GM18868 (cell line): ENCODE measurements at regions not wholly inside any gene's neighbourhood (a gene's known extent, or its start where the extent isn't known, plus 50 kb on each side); places are given as distances from the start of the nearest gene placed in this dataset.
"Not testable (repeated sequence)": the region's sequence is repeated elsewhere in the genome, so short reads cannot be mapped to it uniquely, and the experiment has no call there.

Experiments
- ATAC-seq: cut with Tn5 transposase; IDR thresholded peaks from one replicate; pipeline ENCODE4 v1.9.1; 2021; ENCODE audit warnings: mild to moderate bottlenecking, moderate library complexity; ENCODE audit not compliant: unreplicated experiment

GRCh38 chr2:56606086-56606485 is 422.3 kb downstream of the CCDC85A start:
- not testable (repeated sequence) for ATAC-seq

GRCh38 chr2:56613254-56613653 is 429.5 kb downstream of the CCDC85A start:
- ATAC-seq, result peak; percentile 81

DNA sequence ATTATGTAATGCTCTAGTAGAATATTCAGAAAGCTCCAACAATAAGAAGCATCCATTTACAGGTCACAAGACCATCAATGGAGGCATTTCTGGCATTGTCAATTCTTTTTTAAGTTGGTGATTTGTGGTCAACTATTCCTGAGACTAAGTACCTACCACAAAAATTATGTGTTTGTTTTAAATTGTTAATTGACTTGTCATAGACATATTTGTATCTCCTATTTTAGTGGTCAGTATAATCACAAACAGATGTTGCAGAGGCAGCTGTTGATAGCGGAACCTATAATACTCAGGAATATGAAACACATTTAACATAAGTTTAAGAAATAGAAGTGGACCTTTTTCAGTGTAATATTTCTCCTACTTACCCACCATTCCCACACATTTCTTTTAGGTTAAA is 430.1 kb downstream of the CCDC85A start:
- no peak for ATAC-seq

DNA sequence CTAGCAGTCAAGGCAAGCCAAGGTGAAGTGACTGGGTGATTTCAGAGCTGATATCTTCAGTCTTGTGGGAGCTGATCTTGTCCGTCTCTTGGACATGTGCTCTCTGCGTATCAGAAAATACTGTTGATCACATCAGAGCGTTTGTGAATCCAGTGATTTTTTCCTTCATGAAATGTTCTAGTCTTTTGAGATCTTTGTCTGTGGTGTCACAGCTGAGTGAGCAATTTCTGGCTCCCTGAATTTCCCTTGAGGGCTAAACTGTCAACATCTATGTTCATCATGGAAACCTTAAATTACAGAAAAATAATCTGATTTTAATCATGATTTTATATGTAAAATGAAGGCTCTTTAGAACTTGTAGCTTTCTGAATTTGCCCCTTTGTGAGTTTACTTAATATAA is 432.0 kb downstream of the CCDC85A start:
- no peak for ATAC-seq

GRCh38 chr2:56624181-56624580 is 440.4 kb downstream of the CCDC85A start:
- no peak for ATAC-seq

DNA sequence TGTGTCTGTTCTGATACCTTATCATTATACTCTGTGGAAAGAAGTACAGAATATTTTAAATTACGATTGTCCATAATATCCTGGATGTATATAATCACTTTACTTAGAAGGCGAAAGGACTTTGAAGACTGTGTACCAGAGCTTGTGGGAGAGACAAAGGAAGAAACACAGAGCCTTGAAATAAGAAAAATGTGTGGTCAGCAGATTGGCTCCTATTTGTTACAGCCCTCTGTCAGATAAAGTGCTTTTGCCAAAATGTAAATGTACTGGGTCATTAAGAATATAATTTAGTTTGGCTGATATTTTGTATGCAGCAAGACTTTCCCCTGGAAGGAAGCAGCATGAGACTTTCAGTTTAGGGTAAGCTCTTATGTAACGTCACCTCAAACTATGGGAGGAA is 443.1 kb downstream of the CCDC85A start:
- no peak for ATAC-seq

GRCh38 chr2:56630286-56630685 is 446.5 kb downstream of the CCDC85A start:
- ATAC-seq, result no peak

DNA sequence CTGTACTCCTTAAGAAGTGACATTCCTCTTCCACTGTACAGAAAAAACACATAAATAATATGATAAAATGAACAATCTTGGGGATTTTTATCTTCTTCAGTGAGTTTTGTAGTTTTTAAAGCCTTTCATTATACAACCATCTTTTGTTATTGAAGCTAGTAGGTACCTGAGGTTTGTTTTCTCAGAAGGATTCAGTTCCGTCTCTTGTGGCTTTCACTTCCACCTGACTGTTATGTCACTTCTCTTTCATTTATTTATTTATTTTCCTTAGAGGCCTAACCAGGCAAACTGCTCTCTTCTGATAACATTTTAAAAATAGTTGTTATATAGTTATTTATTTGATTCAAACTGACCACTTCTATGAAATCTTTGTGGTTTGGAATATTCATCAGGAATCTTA is 464.2 kb downstream of the CCDC85A start:
- no peak for ATAC-seq

GRCh38 chr2:56648802-56649201 is 465.0 kb downstream of the CCDC85A start:
- ATAC-seq, result no peak

- ATAC-seq, result no peak
Measured at GRCh38 chr2:56654936-56655335, 471.1 kb downstream of the CCDC85A start.

DNA sequence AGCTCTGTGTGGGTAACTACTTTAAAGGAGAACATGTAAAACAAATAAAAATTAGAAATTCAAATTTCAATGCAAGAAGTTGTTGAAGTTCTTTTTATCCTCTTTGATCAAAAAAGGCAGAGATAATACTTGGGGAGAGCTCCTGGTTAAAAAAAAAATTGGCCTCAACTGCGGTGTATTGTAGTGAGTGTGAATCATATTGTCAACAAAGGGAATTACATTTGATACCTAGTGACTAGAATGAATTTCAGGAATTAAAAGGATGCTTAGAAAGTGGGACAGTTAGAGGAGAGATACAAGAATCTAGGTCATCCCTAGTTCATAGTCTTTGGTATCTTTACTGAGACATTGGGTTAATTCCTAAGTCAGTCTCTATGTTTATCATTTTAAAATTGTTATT is 473.0 kb downstream of the CCDC85A start:
- no peak for ATAC-seq

DNA sequence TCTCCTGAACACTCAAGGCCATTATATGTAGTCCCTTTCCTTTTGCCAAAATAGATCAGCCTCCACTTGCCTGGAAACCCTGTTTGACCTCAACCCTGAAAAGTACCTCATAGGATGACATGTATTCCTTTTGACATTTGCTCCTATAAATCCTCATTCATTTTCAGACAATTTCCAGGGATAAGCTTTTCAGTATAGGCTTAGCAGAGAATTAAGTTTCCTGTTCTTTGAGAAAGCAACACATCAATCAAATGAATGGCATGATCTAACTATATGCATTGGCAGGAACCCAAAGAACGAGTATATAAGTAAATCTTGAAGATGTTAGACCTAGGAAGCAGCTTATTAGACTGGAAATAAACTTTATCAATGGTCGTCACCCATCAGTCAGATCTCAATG is 483.0 kb downstream of the CCDC85A start:
- ATAC-seq, result no peak

GRCh38 chr2:56671973-56672569 is 488.3 kb downstream of the CCDC85A start:
- ATAC-seq, result no peak

DNA sequence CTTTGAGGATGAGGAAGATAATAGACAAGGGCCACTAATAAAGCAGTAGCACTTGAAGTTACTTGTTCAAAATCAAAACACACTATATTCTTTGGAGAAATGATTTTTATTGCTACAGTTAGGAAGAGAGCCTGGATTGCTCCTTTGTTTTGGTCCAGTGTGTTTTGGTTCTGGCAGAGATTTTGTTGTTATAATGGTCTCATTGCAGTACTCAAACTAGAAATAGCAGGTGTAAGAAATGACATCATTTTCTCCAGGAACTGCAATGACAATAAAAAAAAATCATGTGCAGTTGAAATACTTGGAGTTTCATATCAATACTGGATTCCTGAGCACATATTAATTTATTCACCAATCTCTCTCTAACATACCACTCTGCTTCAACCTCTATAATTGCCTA is 490.3 kb downstream of the CCDC85A start:
- ATAC-seq, result no peak

DNA sequence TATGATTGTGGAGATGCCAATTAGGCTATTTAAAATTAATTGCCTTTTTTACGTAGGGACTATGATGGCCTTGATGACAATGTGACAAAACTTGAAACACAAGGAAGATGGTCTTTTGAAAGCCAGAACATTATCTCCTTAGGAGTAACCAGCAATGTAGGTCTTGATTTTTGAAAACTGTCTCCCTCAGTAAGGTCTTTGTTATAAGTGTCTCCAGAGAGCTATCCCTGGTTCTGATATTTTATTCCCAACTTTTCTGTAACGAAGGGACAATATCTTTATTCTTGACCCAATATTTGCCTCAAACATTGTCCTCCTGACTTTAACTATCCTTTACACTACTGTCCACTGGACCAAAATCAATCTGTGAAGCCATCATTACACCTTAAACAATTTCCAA is 493.2 kb downstream of the CCDC85A start:
- ATAC-seq, result no peak

- ATAC-seq, result no peak
Measured at GRCh38 chr2:56680971-56681631, 497.3 kb downstream of the CCDC85A start.

- ATAC-seq, result no peak
Measured at GRCh38 chr2:56681659-56682396, 498.0 kb downstream of the CCDC85A start.

- no peak for ATAC-seq
Measured at GRCh38 chr2:56682397-56682760, 498.6 kb downstream of the CCDC85A start.

DNA sequence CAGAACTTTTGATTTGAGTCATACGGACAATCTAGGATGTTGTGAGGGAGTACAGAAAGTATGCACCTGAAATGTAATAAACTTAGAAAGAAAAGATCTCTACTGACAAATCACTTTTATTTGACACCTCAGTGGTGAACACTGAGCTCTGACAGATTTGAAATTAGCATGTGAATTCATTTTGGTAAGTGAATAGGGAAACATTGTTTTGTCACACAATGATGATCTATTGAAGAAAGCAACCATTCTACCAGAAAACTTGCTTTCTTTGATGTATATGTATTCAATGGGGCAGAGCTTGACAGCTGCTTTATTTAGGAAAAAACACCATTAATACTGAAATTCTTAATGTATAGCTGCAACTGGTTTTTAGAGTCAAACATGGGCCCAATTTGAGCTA is 500.5 kb downstream of the CCDC85A start:
- ATAC-seq, result no peak

GRCh38 chr2:56685205-56685604 is 501.4 kb downstream of the CCDC85A start:
- no peak for ATAC-seq

DNA sequence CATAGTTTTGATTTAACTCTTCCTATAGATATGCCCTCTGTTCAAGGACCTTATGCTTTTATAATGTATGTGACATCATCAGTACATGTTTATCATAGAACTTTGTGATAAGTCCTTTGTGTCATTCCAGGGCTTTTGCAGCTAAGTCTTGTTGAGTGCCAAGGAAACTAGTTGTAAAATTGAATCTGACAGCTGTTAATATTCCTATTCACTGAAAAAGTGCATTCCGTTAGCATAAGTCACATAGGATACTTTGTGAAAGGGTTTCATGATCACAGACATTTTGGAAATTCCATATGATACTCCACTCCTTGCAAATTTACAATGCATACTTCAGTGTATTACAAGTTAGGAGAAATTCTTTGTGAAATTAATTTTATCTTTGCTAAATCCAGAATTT is 503.4 kb downstream of the CCDC85A start:
- ATAC-seq, result no peak

DNA sequence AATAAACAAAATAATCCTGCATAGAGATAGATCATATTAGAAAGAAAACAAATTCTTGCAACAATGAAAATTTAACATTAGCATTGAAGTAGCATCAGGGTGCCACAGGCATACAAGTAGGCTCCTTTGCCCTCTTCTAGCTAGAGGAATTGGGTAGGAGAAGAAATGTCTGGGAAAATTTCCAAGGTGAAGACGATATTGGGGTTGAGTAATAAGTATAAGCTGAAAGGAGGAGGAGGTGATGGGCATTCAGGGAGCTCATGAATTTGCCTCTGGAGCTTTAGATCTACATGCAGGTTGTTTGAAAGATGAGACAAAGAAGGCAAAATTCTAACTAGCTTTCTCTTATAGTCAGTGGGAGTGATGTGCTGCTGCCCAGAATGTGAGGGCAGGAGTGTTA is 504.9 kb downstream of the CCDC85A start:
- ATAC-seq, result no peak
